Right lobe of liver (tissue), 6 donors: ENCODE measurements at regions not wholly inside any gene's neighbourhood (a gene's known extent, or its start where the extent isn't known, plus 50 kb on each side); places are given as distances from the start of the nearest gene placed in this dataset.

Source experiments
- ATAC-seq, 4 donors: fragments of 200-7000 bp; cut with Tn5 transposase; one replicate each; pipeline ENCODE4 v1.9.1; 2020; ENCODE audit warnings: mild to moderate bottlenecking in 4 of 4, moderate library complexity in 4 of 4
- DNase-seq, 3 donors: peaks; one replicate each; pipeline ENCODE4 v3.0.0-alpha.2; 2020
- H3K27ac ChIP-seq, 3 donors: fragments of 200-600 bp; one replicate each; pipeline ENCODE4 v1.8.0; 2022
- H3K27me3 ChIP-seq, 2 donors: fragments of 200-600 bp; one replicate each; pipeline ENCODE4 v1.8.0; 2022
- H3K36me3 ChIP-seq, 4 donors: fragments of 200-600 bp; sonication (generic) in 1 of 4; one replicate each; pipeline versions ENCODE4 v1.5.1 to v1.8.0; 2017 to 2022; ENCODE audit warnings: control low read depth in 1 of 4
- H3K4me1 ChIP-seq, 4 donors: fragments of 200-600 bp; sonication (generic) in 1 of 4; one replicate each; pipeline versions ENCODE4 v1.5.1 to v1.8.0; 2017 to 2022; ENCODE audit warnings: control low read depth in 1 of 4
- H3K4me3 ChIP-seq, 3 donors: fragments of 200-600 bp; one replicate each; pipeline ENCODE4 v1.8.0; 2022
- H3K9me3 ChIP-seq, 4 donors: fragments of 200-600 bp; sonication (generic) in 1 of 4; one replicate each; pipeline versions ENCODE4 v1.5.1 to v1.8.0; 2017 to 2022; ENCODE audit warnings: control low read depth in 1 of 4
- POLR2A ChIP-seq: fragments of 450-650 bp; IDR thresholded peaks from one replicate; pipeline ENCODE4 v1.6.1; 2017; ENCODE audit warnings: antibody characterized with exemption, mild to moderate bottlenecking
- WGBS: methylation state at CpG from one replicate; pipeline ENCODE4 v1.1.6; 2018; ENCODE audit warnings: low coverage, low lambda C conversion rate; ENCODE audit not compliant: insufficient coverage; ENCODE audit errors: missing lambda C conversion rate; 5-methylcytosine and 5-hydroxymethylcytosine counted together
- intact Hi-C, 2 donors: fragments of 100-400 bp; cut with DNase I; formaldehyde crosslinking; loops; one replicate each; pipeline versions ENCODE4 v1.11.2 to v1.14.1; 2022
- TF ChIP-seq, protein P1 (sequence below), 4 donors: fragments of 200-600 bp in 3 of 4; fragments of 450-650 bp in 1 of 4; IDR thresholded peaks; one replicate each; pipeline versions ENCODE4 v1.5.1 to v1.8.0; 2016 to 2022; ENCODE audit warnings: antibody characterized with exemption in 4 of 4, mild to moderate bottlenecking in 2 of 4
- donor health status: DM: no; HTN: yes; CAD: no.
- donor health status: DM: no; HTN: no; CAD: no.
- donor health status: DM: no; HTN: no; CAD: no.
- donor health status: DM: no; HTN: yes; CAD: no.
- donor health status: DM: no; HTN: yes; CAD: no.

DNA sequence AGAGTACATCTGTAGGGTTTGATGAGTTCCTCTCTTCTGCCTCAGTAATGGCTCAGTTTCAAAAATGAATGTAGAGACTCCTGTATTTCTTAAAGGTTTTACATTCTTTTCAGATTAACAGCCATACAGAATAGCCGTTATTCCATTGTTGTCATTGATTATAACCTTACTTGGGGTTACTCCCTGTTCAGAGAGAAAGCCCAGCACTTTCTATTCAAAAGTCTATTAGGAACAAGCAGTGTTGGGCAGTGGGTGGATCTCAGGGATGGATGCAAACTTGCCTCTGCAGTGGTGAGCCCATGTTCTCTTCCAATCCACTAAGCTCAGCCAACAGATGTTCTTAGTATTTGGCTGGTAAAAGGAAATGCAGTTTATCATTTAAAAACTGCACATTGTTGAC lies 342.6 kb upstream of the E2F7 start:
- DNase-seq (no peak), ATAC-seq (no peak)
- 58% methylated on average over 1 of the region's 1 CpG for WGBS
- Histone ChIP-seq H3K4me3 (no peak overlapping the region), H3K36me3 (no peaks in the 10 kb centered on the region), H3K9me3 (no peaks in the 10 kb centered on the region), H3K27ac (no peak overlapping the region), H3K27me3 (peaks cover 0 to 4% of the 10 kb centered on the region in 2 donors), H3K4me1 (no peaks in the 10 kb centered on the region)
- no peak for TF ChIP-seq POLR2A
- TF ChIP-seq, protein P1, sequence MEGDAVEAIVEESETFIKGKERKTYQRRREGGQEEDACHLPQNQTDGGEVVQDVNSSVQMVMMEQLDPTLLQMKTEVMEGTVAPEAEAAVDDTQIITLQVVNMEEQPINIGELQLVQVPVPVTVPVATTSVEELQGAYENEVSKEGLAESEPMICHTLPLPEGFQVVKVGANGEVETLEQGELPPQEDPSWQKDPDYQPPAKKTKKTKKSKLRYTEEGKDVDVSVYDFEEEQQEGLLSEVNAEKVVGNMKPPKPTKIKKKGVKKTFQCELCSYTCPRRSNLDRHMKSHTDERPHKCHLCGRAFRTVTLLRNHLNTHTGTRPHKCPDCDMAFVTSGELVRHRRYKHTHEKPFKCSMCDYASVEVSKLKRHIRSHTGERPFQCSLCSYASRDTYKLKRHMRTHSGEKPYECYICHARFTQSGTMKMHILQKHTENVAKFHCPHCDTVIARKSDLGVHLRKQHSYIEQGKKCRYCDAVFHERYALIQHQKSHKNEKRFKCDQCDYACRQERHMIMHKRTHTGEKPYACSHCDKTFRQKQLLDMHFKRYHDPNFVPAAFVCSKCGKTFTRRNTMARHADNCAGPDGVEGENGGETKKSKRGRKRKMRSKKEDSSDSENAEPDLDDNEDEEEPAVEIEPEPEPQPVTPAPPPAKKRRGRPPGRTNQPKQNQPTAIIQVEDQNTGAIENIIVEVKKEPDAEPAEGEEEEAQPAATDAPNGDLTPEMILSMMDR (IDR thresholded peaks at IDR 0.05): no peak
- intact Hi-C loops: no loop called here

- H3K9me3 ChIP-seq: no peaks in the 10 kb centered on the region
- intact Hi-C loops: no loop called here
- WGBS: 67% methylated on average over 4 of the region's 4 CpGs
Measured at GRCh38 chr12:77406219-77406905, 341.0 kb upstream of the E2F7 start.

DNA sequence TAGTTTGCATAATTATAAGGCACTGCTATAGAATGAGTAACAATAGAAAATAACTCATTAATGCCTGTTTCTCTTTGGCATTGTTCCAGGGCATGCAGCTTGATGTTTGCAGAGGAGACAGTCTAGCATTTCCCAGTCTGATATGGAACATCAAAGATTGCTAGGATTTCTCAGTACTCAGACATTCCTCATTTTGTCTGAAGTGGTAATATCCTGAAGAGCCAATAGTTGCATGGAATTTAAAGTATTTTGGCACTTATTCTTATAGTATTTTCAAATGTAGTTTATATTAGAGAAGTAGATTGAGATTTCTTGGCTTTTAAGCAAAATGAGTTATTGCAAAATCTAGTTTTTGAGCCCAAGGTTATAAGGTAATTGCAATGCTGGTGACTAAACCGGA lies 337.3 kb upstream of the E2F7 start:
- intact Hi-C loops: no loop called here
- H3K27me3 ChIP-seq: peaks cover 0 to 4% of the 10 kb centered on the region in 2 donors
- DNase-seq (no peak), ATAC-seq (no peak)
- H3K27ac ChIP-seq: no peak overlapping the region
- H3K4me1 ChIP-seq: no peaks in the 10 kb centered on the region
- WGBS: 67% methylated on average over 1 of the region's 1 CpG
- TF ChIP-seq, protein P1 (IDR thresholded peaks at IDR 0.05): no peak
- TF ChIP-seq POLR2A: no peak
- H3K4me3 ChIP-seq: no peak overlapping the region
- no peaks in the 10 kb centered on the region for H3K9me3 ChIP-seq
- no peaks in the 10 kb centered on the region for H3K36me3 ChIP-seq

More at GRCh38 chr12:77406219-77406905, 341.0 kb upstream of the E2F7 start:
- Histone ChIP-seq H3K36me3 (no peaks in the 10 kb centered on the region), H3K27me3 (peaks cover 0 to 4% of the 10 kb centered on the region in 2 donors), H3K4me1 (no peaks in the 10 kb centered on the region), H3K4me3 (no peak overlapping the region), H3K27ac (no peak overlapping the region)
- DNase-seq (no peak), ATAC-seq (no peak)
- TF ChIP-seq, protein P1 (IDR thresholded peaks at IDR 0.05): no peak
- TF ChIP-seq POLR2A: no peak

DNA sequence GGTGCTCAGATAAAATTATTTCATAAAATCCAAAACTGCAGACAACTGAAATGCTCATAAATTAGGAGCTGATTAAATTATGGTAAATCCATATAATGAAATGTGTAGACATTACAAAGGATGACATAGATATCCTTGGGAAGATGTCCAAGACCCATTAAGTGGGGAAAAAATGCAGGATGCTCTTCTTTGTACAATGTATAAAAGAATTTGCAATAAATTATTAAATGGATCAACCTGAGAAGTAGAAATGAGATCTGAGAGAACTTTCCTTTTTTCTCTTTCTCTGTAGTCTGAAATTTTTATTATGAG lies 336.4 kb upstream of the E2F7 start:
- no peak for DNase-seq
- Histone ChIP-seq H3K36me3 (no peaks in the 10 kb centered on the region), H3K27me3 (peaks cover 0 to 4% of the 10 kb centered on the region in 2 donors), H3K4me3 (no peak overlapping the region), H3K4me1 (no peaks in the 10 kb centered on the region), H3K9me3 (no peaks in the 10 kb centered on the region), H3K27ac (no peak overlapping the region)
- ATAC-seq: no peak
- intact Hi-C loops: no loop called here
- TF ChIP-seq, protein P1 (IDR thresholded peaks at IDR 0.05): no peak
- no peak for TF ChIP-seq POLR2A
